Fibroblast of gingiva (primary cell): ENCODE measurements at regions not wholly inside any gene's neighbourhood (a gene's known extent, or its start where the extent isn't known, plus 50 kb on each side); places are given as distances from the start of the nearest gene placed in this dataset.
A peak's percentile ranks its signal among the peaks of the same experiment; 100 is the strongest.
"Not testable (repeated sequence)": the region's sequence is repeated elsewhere in the genome, so short reads cannot be mapped to it uniquely, and the experiment has no call there.

ENCODE experiments used
- DNase-seq: peaks from one replicate; pipeline ENCODE4 v3.0.0-alpha.2; 2011; ENCODE audit warnings: low read depth

- DNase-seq, result not testable (repeated sequence)
Measured at GRCh38 chr13:21261487-21262216, 85.2 kb downstream of the MRPL57 start.

- not testable (repeated sequence) for DNase-seq
Measured at GRCh38 chr13:21263909-21264308, 87.5 kb downstream of the MRPL57 start.

GRCh38 chr13:21268485-21268884 lies 92.0 kb downstream of the MRPL57 start:
- DNase-seq, result not testable (repeated sequence)

GRCh38 chr13:21272439-21272838 lies 96.0 kb downstream of the MRPL57 start:
- DNase-seq, result not testable (repeated sequence)

- DNase-seq, result not testable (repeated sequence)
Measured at GRCh38 chr13:21274457-21274856, 98.0 kb downstream of the MRPL57 start.

- DNase-seq, result no peak
Measured at GRCh38 chr13:21282065-21282464, 105.6 kb downstream of the MRPL57 start.

- no peak for DNase-seq
Measured at GRCh38 chr13:21287331-21287907, 111.0 kb downstream of the MRPL57 start.

GRCh38 chr13:21289475-21289874 lies 113.0 kb downstream of the MRPL57 start:
- DNase-seq, result no peak

- DNase-seq, result not testable (repeated sequence)
Measured at GRCh38 chr13:21290442-21291002, 114.1 kb downstream of the MRPL57 start.

GRCh38 chr13:21291840-21292239 lies 115.4 kb downstream of the MRPL57 start:
- no peak for DNase-seq

GRCh38 chr13:21296991-21297390 lies 120.5 kb downstream of the MRPL57 start:
- peak; percentile 32 for DNase-seq

GRCh38 chr13:21297447-21297846 lies 121.0 kb downstream of the MRPL57 start:
- no peak for DNase-seq

- DNase-seq, result peak; percentile 86
Measured at GRCh38 chr13:21297914-21298831, 121.7 kb downstream of the MRPL57 start.

- DNase-seq, result no peak
Measured at GRCh38 chr13:21304256-21304655, 127.8 kb downstream of the MRPL57 start.

GRCh38 chr13:21306300-21307073 lies 130.0 kb downstream of the MRPL57 start:
- not testable (repeated sequence) for DNase-seq

- not testable (repeated sequence) for DNase-seq
Measured at GRCh38 chr13:21307158-21307557, 130.7 kb downstream of the MRPL57 start.

- DNase-seq, result no peak
Measured at GRCh38 chr13:21308906-21309305, 132.4 kb downstream of the MRPL57 start.

GRCh38 chr13:21309542-21310172 lies 133.2 kb downstream of the MRPL57 start:
- no peak for DNase-seq

- DNase-seq, result peak; percentile 39
Measured at GRCh38 chr13:21310220-21310619, 133.8 kb downstream of the MRPL57 start.

- not testable (repeated sequence) for DNase-seq
Measured at GRCh38 chr13:21314976-21315375, 138.5 kb downstream of the MRPL57 start.

- DNase-seq, result peak; percentile 15
Measured at GRCh38 chr13:21316376-21316775, 139.9 kb downstream of the MRPL57 start.
